ENCODE measurements at regions not wholly inside any gene's neighbourhood (a gene's known extent, or its start where the extent isn't known, plus 50 kb on each side); places are given as distances from the start of the nearest gene placed in this dataset.

GRCh38 chr22:49509016-49509415 lies 318.7 kb downstream of the BRD1 start:
- DNase-seq: no peak
- Mint-ChIP-seq H3K4me3 (no peak overlapping the region), H3K4me1 (peaks cover 24% of the 10 kb centered on the region), H3K27ac (no peak overlapping the region), H3K9me3 (peaks cover 20 to 37% of the 10 kb centered on the region in 2 donors), H3K27me3 (no peaks in the 10 kb centered on the region)
- ATAC-seq: no peak

- ATAC-seq: no peak
- H3K27me3 Mint-ChIP-seq: no peaks in the 10 kb centered on the region
- H3K4me3 Mint-ChIP-seq: no peak overlapping the region
- H3K4me1 Mint-ChIP-seq: peaks cover 20% of the 10 kb centered on the region
- H3K27ac Mint-ChIP-seq: no peak overlapping the region
- no peak for DNase-seq
- H3K9me3 Mint-ChIP-seq: peaks cover 20 to 33% of the 10 kb centered on the region in 2 donors
Measured at GRCh38 chr22:49508561-49508960, 319.1 kb downstream of the BRD1 start.

GRCh38 chr22:49507607-49508292 lies 319.9 kb downstream of the BRD1 start:
- peaks cover 14% of the 10 kb centered on the region for H3K4me1 Mint-ChIP-seq
- peaks cover 16 to 29% of the 10 kb centered on the region in 2 donors for H3K9me3 Mint-ChIP-seq
- H3K4me3 Mint-ChIP-seq: no peak overlapping the region
- no peaks in the 10 kb centered on the region for H3K27me3 Mint-ChIP-seq
- no peak overlapping the region for H3K27ac Mint-ChIP-seq
- no peak for ATAC-seq
- no peak for DNase-seq

- no peak for DNase-seq
- ATAC-seq: no peak
- Mint-ChIP-seq H3K27me3 (no peaks in the 10 kb centered on the region), H3K4me1 (peaks cover 2% of the 10 kb centered on the region), H3K27ac (no peak overlapping the region), H3K4me3 (no peak overlapping the region), H3K9me3 (peaks cover 12 to 24% of the 10 kb centered on the region in 2 donors)
Measured at GRCh38 chr22:49506010-49506400, 321.7 kb downstream of the BRD1 start.

DNA sequence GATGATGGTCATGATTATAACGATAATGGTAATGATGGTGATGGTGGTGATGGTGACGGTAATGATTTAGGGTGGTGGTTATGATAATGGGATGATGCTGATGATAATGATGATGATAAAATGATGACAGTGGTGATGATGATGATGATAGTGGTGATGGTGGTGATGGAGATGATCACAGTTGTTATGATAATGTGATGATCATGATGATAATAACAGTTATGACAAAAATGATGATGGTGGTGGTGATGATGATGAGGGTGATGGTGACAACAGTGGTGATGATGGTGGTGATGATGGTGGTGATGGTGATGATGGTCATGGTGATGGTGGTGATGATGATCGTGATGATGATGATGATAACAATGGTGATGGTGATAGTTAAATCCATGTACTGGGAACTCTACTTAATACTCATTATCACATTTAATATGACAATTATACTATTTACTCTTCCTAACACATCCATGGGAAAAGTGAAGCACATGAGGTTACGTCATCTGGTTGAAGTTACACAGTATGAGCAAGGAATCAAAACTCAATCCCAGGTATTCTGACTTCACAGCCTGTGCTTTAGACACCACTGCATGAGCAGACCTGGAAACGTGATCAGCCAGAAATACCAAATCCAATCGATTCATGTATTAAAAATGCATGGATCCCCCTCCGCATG lies 322.2 kb downstream of the BRD1 start:
- Mint-ChIP-seq H3K27me3 (no peaks in the 10 kb centered on the region), H3K4me1 (no peaks in the 10 kb centered on the region), H3K4me3 (no peak overlapping the region), H3K9me3 (peaks cover 9 to 18% of the 10 kb centered on the region in 2 donors), H3K27ac (no peak overlapping the region)
- DNase-seq (no peak), ATAC-seq (no peak)

- Mint-ChIP-seq H3K4me1 (no peaks in the 10 kb centered on the region), H3K4me3 (no peak overlapping the region), H3K27me3 (no peaks in the 10 kb centered on the region), H3K27ac (no peak overlapping the region), H3K9me3 (peaks cover 5 to 15% of the 10 kb centered on the region in 2 donors)
- no peak for ATAC-seq
- no peak for DNase-seq
Measured at GRCh38 chr22:49503896-49504521, 323.7 kb downstream of the BRD1 start.

DNA sequence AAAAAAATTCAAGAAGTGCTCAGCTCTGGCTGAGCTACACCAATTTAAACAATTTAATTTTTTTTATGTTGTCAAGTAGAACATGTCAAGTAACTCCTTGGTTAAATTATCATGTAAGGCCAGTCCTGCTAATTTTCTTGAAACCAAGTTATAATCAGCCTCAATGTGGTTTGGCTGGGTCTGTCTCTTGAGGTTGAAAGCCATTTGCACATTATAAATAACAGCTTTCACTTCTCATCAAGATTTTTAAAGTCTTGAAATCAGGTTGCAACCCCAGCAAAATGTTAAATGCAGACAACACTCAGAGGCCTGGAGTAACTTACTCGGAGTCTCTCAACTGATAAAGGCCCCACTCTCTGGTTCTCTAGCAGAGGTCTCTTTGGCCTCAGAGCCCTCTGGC lies 324.4 kb downstream of the BRD1 start:
- ATAC-seq (no peak), DNase-seq (no peak)
- no peak overlapping the region for H3K27ac Mint-ChIP-seq
- peaks cover 5 to 15% of the 10 kb centered on the region in 2 donors for H3K9me3 Mint-ChIP-seq
- H3K4me1 Mint-ChIP-seq: no peaks in the 10 kb centered on the region
- H3K4me3 Mint-ChIP-seq: no peak overlapping the region
- no peaks in the 10 kb centered on the region for H3K27me3 Mint-ChIP-seq

GRCh38 chr22:49502126-49502826 lies 325.4 kb downstream of the BRD1 start:
- Mint-ChIP-seq H3K9me3 (peaks cover 0 to 8% of the 10 kb centered on the region in 2 donors), H3K27me3 (no peaks in the 10 kb centered on the region), H3K4me1 (no peaks in the 10 kb centered on the region), H3K27ac (no peak overlapping the region), H3K4me3 (no peak overlapping the region)
- ATAC-seq (no peak), DNase-seq (no peak)

- no peak overlapping the region for H3K27ac Mint-ChIP-seq
- no peaks in the 10 kb centered on the region for H3K4me1 Mint-ChIP-seq
- H3K27me3 Mint-ChIP-seq: no peaks in the 10 kb centered on the region
- ATAC-seq (no peak), DNase-seq (no peak)
- no peaks in the 10 kb centered on the region for H3K9me3 Mint-ChIP-seq
- no peak overlapping the region for H3K4me3 Mint-ChIP-seq
Measured at GRCh38 chr22:49500942-49501395, 326.7 kb downstream of the BRD1 start.

GRCh38 chr22:49500076-49500460 lies 327.6 kb downstream of the BRD1 start:
- H3K27ac Mint-ChIP-seq: no peak overlapping the region
- H3K9me3 Mint-ChIP-seq: no peaks in the 10 kb centered on the region
- no peaks in the 10 kb centered on the region for H3K4me1 Mint-ChIP-seq
- no peak for ATAC-seq
- H3K27me3 Mint-ChIP-seq: no peaks in the 10 kb centered on the region
- H3K4me3 Mint-ChIP-seq: no peak overlapping the region
- DNase-seq: no peak

- H3K4me1 Mint-ChIP-seq: no peaks in the 10 kb centered on the region
Measured at GRCh38 chr22:49499433-49500075, 328.1 kb downstream of the BRD1 start.

GRCh38 chr22:49497266-49497665 lies 330.4 kb downstream of the BRD1 start:
- Mint-ChIP-seq H3K27ac (no peak overlapping the region), H3K4me1 (no peaks in the 10 kb centered on the region), H3K9me3 (no peaks in the 10 kb centered on the region), H3K27me3 (no peaks in the 10 kb centered on the region), H3K4me3 (no peak overlapping the region)
- DNase-seq: no peak
- ATAC-seq: no peak

More at GRCh38 chr22:49499433-49500075, 328.1 kb downstream of the BRD1 start:
- Mint-ChIP-seq H3K4me3 (no peak overlapping the region), H3K27ac (no peak overlapping the region), H3K9me3 (no peaks in the 10 kb centered on the region), H3K27me3 (no peaks in the 10 kb centered on the region)
- ATAC-seq (no peak), DNase-seq (no peak)

DNA sequence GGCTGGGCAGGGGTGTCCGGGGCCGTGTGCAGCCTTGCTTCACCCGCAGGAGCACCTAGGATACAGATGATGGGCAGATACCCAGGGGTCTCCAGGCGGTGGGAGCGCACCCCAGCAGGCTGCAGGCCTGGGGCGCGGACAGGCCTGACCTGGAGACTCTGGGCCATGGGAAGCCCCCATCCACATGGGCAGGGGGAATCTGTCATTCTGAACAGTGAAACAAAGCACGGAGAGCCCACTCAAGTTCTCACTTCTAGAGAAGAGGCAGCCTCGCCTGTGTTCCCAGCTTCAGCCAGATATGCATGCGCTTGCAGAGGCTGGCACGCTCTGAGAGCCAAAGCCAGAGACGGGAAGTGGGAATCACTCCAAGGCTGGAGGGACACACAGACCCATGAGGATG lies 333.1 kb downstream of the BRD1 start:
- Mint-ChIP-seq H3K4me1 (no peaks in the 10 kb centered on the region), H3K27ac (no peak overlapping the region), H3K4me3 (no peak overlapping the region), H3K27me3 (no peaks in the 10 kb centered on the region), H3K9me3 (no peaks in the 10 kb centered on the region)
- no peak for ATAC-seq
- no peak for DNase-seq

DNA sequence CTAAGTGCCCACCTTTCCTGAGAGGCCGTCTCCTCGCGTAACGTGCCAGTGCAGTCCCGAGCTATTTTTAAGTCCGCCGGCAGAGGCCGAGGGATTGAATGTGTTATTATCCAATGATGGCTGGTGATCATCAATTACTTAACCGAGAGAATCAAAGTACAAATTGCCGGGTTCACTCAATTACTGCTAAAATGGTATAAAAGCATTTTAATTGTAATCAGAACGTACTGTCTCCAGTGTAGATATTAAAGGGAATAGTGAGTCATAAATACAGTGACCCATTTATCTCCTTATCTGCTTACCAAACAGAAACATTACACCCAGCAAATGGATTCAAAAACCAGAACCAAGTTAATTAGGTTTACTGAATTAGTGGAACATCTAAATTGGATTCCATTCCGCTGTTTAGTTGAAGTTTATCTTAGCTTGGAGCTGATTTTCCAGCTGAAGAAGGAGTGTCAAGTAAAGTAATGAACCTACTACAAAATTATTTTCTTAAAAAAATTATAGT lies 334.9 kb downstream of the BRD1 start:
- H3K27me3 Mint-ChIP-seq: no peaks in the 10 kb centered on the region
- H3K9me3 Mint-ChIP-seq: no peaks in the 10 kb centered on the region
- no peak overlapping the region for H3K27ac Mint-ChIP-seq
- DNase-seq (no peak), ATAC-seq (no peak)
- no peak overlapping the region for H3K4me3 Mint-ChIP-seq
- H3K4me1 Mint-ChIP-seq: no peaks in the 10 kb centered on the region

DNA sequence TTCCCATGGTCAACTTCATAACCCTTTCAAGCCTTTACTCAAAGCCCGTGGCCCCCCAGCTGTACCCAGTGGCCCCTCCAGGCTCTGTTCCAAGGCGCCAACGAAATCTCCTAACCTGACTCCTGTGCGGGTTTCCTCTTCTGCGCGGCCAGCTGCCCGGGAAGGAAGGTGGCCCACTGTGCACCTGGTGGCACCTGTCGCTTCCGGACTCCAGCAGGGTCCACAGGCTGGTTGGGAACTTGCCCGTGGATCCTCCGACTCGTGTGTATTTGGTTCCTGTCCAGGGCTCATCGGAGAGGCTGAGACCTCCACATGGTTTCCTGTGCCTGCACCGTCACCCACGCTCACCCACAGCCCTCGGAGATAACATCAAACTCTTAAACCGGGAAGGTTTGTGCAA lies 335.4 kb downstream of the BRD1 start:
- DNase-seq (no peak), ATAC-seq (no peak)
- H3K9me3 Mint-ChIP-seq: no peaks in the 10 kb centered on the region
- H3K4me3 Mint-ChIP-seq: no peak overlapping the region
- H3K27ac Mint-ChIP-seq: peak overlapping the region in 1 of 2 donors; percentile 33
- no peaks in the 10 kb centered on the region for H3K27me3 Mint-ChIP-seq
- H3K4me1 Mint-ChIP-seq: no peaks in the 10 kb centered on the region

Measured in stimulated activated naive CD8-positive, alpha-beta T cell treated with anti-CD3 and anti-CD28 coated beads, Interleukin-15, amount 100 ng/mL, for 72 hours (primary cell).